ENCODE measurements at regions not wholly inside any gene's neighbourhood (a gene's known extent, or its start where the extent isn't known, plus 50 kb on each side); places are given as distances from the start of the nearest gene placed in this dataset.

DNA sequence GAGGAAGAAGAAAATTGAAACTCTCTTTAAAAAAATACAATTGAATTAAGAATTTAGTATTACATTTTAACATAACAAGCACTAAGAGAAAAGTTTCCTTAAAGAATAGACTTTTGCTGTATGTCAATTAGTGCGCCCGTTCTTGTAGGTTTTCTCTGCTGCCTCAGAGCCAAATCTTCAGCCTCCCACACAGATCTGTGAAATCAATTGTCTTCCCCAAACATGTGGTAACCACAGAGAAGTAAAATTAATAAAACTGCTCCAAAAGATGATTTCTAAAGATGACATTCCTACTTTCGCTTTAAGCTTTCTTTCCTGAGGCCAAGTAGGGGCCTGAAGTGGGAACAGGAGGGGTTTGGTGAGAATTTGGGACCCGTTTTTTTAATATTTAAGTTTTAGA, 113.2 kb upstream of the ADO start:
- intact Hi-C loops (cut with DNase I; ENCODE audit: low total_unique reads), result no loop called here
- H3K9me3 ChIP-seq, result no peaks in the 10 kb centered on the region
- no peak for DNase-seq
- no peak overlapping the region for H3K4me3 ChIP-seq
- H3K4me1 ChIP-seq, result no peaks in the 10 kb centered on the region
- no peaks in the 10 kb centered on the region for H3K36me3 ChIP-seq (ENCODE audit: low read depth, missing control alignments)
- 53 to 64% methylated on average over 4 of the region's 4 CpGs for WGBS, 2 donors
- no peak for TF ChIP-seq POLR2A (IDR thresholded peaks at IDR 0.05)
- TF ChIP-seq, protein P1, sequence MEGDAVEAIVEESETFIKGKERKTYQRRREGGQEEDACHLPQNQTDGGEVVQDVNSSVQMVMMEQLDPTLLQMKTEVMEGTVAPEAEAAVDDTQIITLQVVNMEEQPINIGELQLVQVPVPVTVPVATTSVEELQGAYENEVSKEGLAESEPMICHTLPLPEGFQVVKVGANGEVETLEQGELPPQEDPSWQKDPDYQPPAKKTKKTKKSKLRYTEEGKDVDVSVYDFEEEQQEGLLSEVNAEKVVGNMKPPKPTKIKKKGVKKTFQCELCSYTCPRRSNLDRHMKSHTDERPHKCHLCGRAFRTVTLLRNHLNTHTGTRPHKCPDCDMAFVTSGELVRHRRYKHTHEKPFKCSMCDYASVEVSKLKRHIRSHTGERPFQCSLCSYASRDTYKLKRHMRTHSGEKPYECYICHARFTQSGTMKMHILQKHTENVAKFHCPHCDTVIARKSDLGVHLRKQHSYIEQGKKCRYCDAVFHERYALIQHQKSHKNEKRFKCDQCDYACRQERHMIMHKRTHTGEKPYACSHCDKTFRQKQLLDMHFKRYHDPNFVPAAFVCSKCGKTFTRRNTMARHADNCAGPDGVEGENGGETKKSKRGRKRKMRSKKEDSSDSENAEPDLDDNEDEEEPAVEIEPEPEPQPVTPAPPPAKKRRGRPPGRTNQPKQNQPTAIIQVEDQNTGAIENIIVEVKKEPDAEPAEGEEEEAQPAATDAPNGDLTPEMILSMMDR (IDR thresholded peaks at IDR 0.05), result no peak
- no peak overlapping the region for H3K27ac ChIP-seq
- H3K27me3 ChIP-seq, result no peaks in the 10 kb centered on the region

DNA sequence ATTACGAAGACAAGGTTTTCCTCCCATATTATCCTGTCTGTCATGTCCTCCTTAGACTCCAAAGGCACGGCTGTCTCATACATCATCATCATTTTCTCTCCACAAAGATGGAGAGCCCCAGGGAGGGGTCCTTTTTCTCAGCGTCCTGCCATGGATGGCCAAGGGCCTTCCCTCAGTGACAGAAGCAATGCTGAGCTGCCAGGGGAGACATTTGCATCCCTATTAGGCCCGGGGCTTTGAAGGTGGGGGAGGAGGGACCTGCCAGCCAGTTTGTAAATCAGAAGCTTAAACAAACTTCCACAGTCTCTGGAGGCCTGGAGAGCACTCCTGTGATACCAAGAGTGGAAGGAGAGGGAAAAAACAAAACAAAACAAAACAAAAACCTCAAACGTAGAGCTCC, 112.4 kb upstream of the ADO start:
- WGBS, 2 donors, result 53 to 58% methylated on average over 5 of the region's 5 CpGs
- H3K27ac ChIP-seq, result no peak overlapping the region
- no peaks in the 10 kb centered on the region for H3K9me3 ChIP-seq
- TF ChIP-seq POLR2A (IDR thresholded peaks at IDR 0.05), result no peak
- TF ChIP-seq, protein P1 (IDR thresholded peaks at IDR 0.05), result no peak
- DNase-seq, result no peak
- no peak overlapping the region for H3K4me3 ChIP-seq
- intact Hi-C loops (cut with DNase I; ENCODE audit: low total_unique reads), result no loop called here
- no peaks in the 10 kb centered on the region for H3K36me3 ChIP-seq (ENCODE audit: low read depth, missing control alignments)
- H3K27me3 ChIP-seq, result no peaks in the 10 kb centered on the region
- H3K4me1 ChIP-seq, result no peaks in the 10 kb centered on the region

DNA sequence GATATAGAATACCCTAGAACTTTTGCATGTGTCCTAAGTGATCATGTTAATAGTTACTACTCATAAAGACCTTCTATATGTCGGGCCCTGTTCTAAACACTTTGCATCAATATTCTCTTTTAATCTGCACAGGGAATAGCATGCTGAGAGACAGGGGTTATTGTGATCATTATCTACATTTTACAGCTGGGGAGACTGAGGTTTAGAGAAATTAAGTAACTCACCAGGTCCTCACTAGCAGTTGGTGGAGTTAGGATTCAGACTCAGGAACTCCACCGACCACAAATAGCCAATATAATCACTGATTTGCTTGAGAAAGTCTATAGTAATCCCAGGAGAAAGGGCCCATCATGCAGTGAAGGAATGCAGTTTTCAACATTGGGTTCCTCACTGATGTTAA, 111.2 kb upstream of the ADO start:
- Histone ChIP-seq H3K4me3 (no peak overlapping the region), H3K9me3 (no peaks in the 10 kb centered on the region), H3K27me3 (no peaks in the 10 kb centered on the region), H3K36me3 (ENCODE audit: low read depth, missing control alignments) (no peaks in the 10 kb centered on the region), H3K27ac (no peak overlapping the region), H3K4me1 (no peaks in the 10 kb centered on the region)
- no peak for DNase-seq
- intact Hi-C loops (cut with DNase I; ENCODE audit: low total_unique reads), result no loop called here
- TF ChIP-seq POLR2A (IDR thresholded peaks at IDR 0.05), result no peak
- TF ChIP-seq, protein P1 (IDR thresholded peaks at IDR 0.05), result no peak
- WGBS, 2 donors, result 85 to 97% methylated on average over 2 of the region's 2 CpGs

DNA sequence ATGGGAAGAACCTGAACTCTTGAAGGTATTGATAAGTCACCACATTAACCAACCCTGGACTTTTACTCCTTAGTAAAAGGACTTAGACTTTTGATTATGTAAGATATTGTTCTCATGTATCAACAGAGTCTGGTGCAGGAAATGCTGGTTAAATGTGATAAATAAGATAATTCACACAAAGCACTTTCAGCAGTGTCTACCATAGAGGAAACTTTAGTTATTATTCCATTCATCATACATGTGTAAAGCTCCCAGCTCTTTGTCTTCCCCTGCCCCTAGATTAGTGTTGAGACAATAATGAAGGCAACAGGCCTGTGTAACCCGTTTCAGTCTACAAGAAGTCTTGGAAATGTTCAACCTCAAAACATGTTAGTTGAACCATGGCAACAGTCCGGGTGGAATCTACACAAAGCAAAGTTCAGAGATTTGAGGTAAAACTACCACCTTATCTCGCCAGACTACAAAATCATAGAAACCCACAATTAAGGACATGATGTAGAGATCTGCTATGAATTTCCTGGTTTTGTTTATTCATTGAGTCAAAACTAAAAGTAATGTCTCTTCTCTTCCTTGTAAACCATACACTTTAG, 109.9 kb upstream of the ADO start:
- WGBS, 2 donors, result 81 to 85% methylated on average over 3 of the region's 3 CpGs
- no peak for TF ChIP-seq POLR2A (IDR thresholded peaks at IDR 0.05)
- TF ChIP-seq, protein P1 (IDR thresholded peaks at IDR 0.05), result no peak
- no peaks in the 10 kb centered on the region for H3K36me3 ChIP-seq (ENCODE audit: low read depth, missing control alignments)
- no peak overlapping the region for H3K4me3 ChIP-seq
- H3K27ac ChIP-seq, result no peak overlapping the region
- H3K4me1 ChIP-seq, result no peaks in the 10 kb centered on the region
- no peak for DNase-seq
- intact Hi-C loops (cut with DNase I; ENCODE audit: low total_unique reads), result no loop called here
- no peaks in the 10 kb centered on the region for H3K27me3 ChIP-seq
- no peaks in the 10 kb centered on the region for H3K9me3 ChIP-seq

DNA sequence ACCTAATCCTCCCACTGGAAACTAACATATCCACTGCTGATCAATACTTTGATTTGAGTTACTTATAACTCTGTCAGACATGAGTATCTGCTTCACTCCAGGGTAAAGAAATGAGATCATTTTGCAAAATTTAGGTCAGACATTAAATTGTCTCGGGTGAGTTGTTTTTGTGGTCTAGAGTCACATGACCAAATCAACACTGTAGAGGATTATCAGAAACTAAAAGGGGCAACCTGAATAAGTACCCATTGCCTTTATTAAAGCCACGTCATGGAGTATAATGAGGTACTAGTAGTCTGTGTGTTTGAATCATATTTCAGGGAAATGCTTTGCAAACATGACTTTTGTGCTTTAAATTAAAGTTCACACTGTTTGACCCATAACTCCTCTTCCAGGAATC, 107.7 kb upstream of the ADO start:
- no peaks in the 10 kb centered on the region for H3K36me3 ChIP-seq (ENCODE audit: low read depth, missing control alignments)
- H3K27me3 ChIP-seq, result no peaks in the 10 kb centered on the region
- 85 to 93% methylated on average over 2 of the region's 2 CpGs for WGBS, 2 donors
- TF ChIP-seq, protein P1 (IDR thresholded peaks at IDR 0.05), result no peak
- no peak for TF ChIP-seq POLR2A (IDR thresholded peaks at IDR 0.05)
- DNase-seq, result no peak
- H3K9me3 ChIP-seq, result no peaks in the 10 kb centered on the region
- H3K4me1 ChIP-seq, result no peaks in the 10 kb centered on the region
- intact Hi-C loops (cut with DNase I; ENCODE audit: low total_unique reads), result no loop called here
- H3K27ac ChIP-seq, result no peak overlapping the region
- H3K4me3 ChIP-seq, result no peak overlapping the region

All from testis (tissue), 2 donors.